ENCODE measurements at regions not wholly inside any gene's neighbourhood (a gene's known extent, or its start where the extent isn't known, plus 50 kb on each side); places are given as distances from the start of the nearest gene placed in this dataset.

- TF ChIP-seq CTCF (IDR thresholded peaks at IDR 0.05) (no peak), POLR2A (IDR thresholded peaks at IDR 0.05) (no peak)
These were observed 324.1 kb upstream of the GRAMD2B start for GRCh38 chr5:126099077-126099476.

Measured in suprapubic skin (tissue), 3 donors.